Neural progenitor cell (in vitro differentiated cells): ENCODE measurements at regions not wholly inside any gene's neighbourhood (a gene's known extent, or its start where the extent isn't known, plus 50 kb on each side); places are given as distances from the start of the nearest gene placed in this dataset.

Experiments
- DNase-seq: peaks from one replicate; pipeline ENCODE4 v3.0.0-alpha.2; 2016; ENCODE audit warnings: low spot score
- H2AFZ ChIP-seq: fragments of 200-600 bp; sonication (generic); replicated peaks from 2 replicates; pipeline ENCODE4 v1.6.1; 2016; ENCODE audit warnings: antibody characterized with exemption
- H3F3A ChIP-seq: fragments of 200-600 bp; sonication (generic); 2 replicates; pipeline ENCODE4 v1.6.1; 2016; ENCODE audit warnings: antibody characterized with exemption, low read depth
- H3K27ac ChIP-seq: fragments of 200-600 bp; sonication (generic); 2 replicates; pipeline ENCODE4 v1.5.1; 2016; ENCODE audit warnings: mild to moderate bottlenecking
- H3K27me3 ChIP-seq: fragments of 200-600 bp; sonication (generic); 2 replicates; pipeline ENCODE4 v1.6.1; 2016; ENCODE audit warnings: mild to moderate bottlenecking, moderate library complexity
- H3K36me3 ChIP-seq: fragments of 200-600 bp; sonication (generic); 2 replicates; pipeline ENCODE4 v1.5.1; 2016
- H3K4me1 ChIP-seq: fragments of 200-600 bp; sonication (generic); 2 replicates; pipeline ENCODE4 v1.6.1; 2016; ENCODE audit warnings: mixed run types
- H3K4me2 ChIP-seq: fragments of 200-600 bp; sonication (generic); 2 replicates; pipeline ENCODE4 v1.6.1; 2016
- H3K4me3 ChIP-seq: fragments of 200-600 bp; sonication (generic); 2 replicates; pipeline ENCODE4 v1.5.1; 2016
- H3K79me2 ChIP-seq: fragments of 200-600 bp; sonication (generic); 2 replicates; pipeline ENCODE4 v1.6.1; 2016; ENCODE audit warnings: low read depth
- H3K9ac ChIP-seq: fragments of 200-600 bp; sonication (generic); 2 replicates; pipeline ENCODE4 v1.6.1; 2016
- H3K9me3 ChIP-seq: fragments of 200-600 bp; sonication (generic); 2 replicates; pipeline ENCODE4 v1.5.1; 2016; ENCODE audit warnings: low read depth
- H4K20me1 ChIP-seq: fragments of 200-600 bp; sonication (generic); 2 replicates; pipeline ENCODE4 v1.6.1; 2016; ENCODE audit warnings: low read depth
- H3K27ac Mint-ChIP-seq: 3 replicates; pipeline ENCODE4 v1.8.0; 2021; ENCODE audit warnings: mixed read lengths
- H3K27me3 Mint-ChIP-seq: 2 replicates; pipeline ENCODE4 v1.8.0; 2022; ENCODE audit warnings: low read depth, mild to moderate bottlenecking, inconsistent platforms, moderate library complexity, mixed read lengths; ENCODE audit not compliant: insufficient read depth
- H3K36me3 Mint-ChIP-seq: 3 replicates; pipeline ENCODE4 v1.8.0; 2021; ENCODE audit warnings: mixed read lengths
- H3K4me1 Mint-ChIP-seq: 3 replicates; pipeline ENCODE4 v1.8.0; 2021; ENCODE audit warnings: mixed read lengths
- H3K4me3 Mint-ChIP-seq: 3 replicates; pipeline ENCODE4 v1.8.0; 2021; ENCODE audit warnings: mild to moderate bottlenecking, moderate library complexity, mixed read lengths
- H3K9me3 Mint-ChIP-seq: 3 replicates; pipeline ENCODE4 v1.8.0; 2020; ENCODE audit warnings: mixed read lengths
- EZH2 ChIP-seq: fragments of 200-600 bp; sonication (generic); IDR thresholded peaks from 2 replicates; pipeline ENCODE4 v1.6.1; 2017; ENCODE audit warnings: antibody characterized with exemption, mild to moderate bottlenecking, moderate library complexity
- EZH2phosphoT487 ChIP-seq: fragments of 200-600 bp; sonication (generic); IDR thresholded peaks from 2 replicates; pipeline ENCODE4 v1.6.1; 2017; ENCODE audit warnings: antibody characterized with exemption
- TF ChIP-seq, protein P1 (sequence below): fragments of 200-600 bp; sonication (generic); IDR thresholded peaks from 2 replicates; pipeline ENCODE4 v1.5.1; 2017; ENCODE audit warnings: antibody characterized with exemption, mild to moderate bottlenecking

- Mint-ChIP-seq H3K4me3 (no peak overlapping the region), H3K9me3 (no peaks in the 10 kb centered on the region)
- H2AFZ ChIP-seq = no peak overlapping the region
These were observed 1170.7 kb upstream of the SLC39A10 start for GRCh38 chr2:194486326-194486725.

DNA sequence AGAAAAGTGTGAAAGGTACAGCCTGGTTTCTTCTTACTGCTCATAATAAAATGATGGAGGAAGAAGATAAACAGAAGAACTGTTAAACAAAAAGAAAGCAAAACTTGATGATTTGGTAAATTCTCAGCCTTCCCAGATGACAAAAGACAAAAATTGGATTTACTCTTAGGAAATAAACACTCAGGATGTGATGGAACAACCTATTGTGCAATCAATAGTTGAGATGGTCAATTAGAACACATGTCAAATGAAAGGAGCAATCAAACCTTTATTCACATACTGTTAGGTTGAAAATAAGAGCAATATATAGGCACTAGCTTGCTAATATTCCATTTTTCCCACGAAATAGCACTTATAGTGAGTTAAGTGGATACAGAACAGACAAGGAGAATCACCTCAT is 1174.0 kb upstream of the SLC39A10 start:
- H3K79me2 ChIP-seq = no peaks in the 10 kb centered on the region
- H3K27ac Mint-ChIP-seq = no peak overlapping the region

More at GRCh38 chr2:194486326-194486725, 1170.7 kb upstream of the SLC39A10 start:
- Histone ChIP-seq H3K79me2 (no peaks in the 10 kb centered on the region), H3K9ac (no peak overlapping the region), H3K4me1 (no peaks in the 10 kb centered on the region), H3K27me3 (no peaks in the 10 kb centered on the region), H3K4me2 (no peak overlapping the region), H3K4me3 (no peak overlapping the region), H3K27ac (no peak overlapping the region), H3K9me3 (no peaks in the 10 kb centered on the region), H4K20me1 (no peaks in the 10 kb centered on the region), H3K36me3 (no peaks in the 10 kb centered on the region), H3F3A (no peaks in the 10 kb centered on the region)
- no peak for DNase-seq
- TF ChIP-seq, protein P1, sequence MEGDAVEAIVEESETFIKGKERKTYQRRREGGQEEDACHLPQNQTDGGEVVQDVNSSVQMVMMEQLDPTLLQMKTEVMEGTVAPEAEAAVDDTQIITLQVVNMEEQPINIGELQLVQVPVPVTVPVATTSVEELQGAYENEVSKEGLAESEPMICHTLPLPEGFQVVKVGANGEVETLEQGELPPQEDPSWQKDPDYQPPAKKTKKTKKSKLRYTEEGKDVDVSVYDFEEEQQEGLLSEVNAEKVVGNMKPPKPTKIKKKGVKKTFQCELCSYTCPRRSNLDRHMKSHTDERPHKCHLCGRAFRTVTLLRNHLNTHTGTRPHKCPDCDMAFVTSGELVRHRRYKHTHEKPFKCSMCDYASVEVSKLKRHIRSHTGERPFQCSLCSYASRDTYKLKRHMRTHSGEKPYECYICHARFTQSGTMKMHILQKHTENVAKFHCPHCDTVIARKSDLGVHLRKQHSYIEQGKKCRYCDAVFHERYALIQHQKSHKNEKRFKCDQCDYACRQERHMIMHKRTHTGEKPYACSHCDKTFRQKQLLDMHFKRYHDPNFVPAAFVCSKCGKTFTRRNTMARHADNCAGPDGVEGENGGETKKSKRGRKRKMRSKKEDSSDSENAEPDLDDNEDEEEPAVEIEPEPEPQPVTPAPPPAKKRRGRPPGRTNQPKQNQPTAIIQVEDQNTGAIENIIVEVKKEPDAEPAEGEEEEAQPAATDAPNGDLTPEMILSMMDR = no peak
- no peak for TF ChIP-seq EZH2phosphoT487
- no peak for TF ChIP-seq EZH2
- H3K4me1 Mint-ChIP-seq = no peaks in the 10 kb centered on the region
- H3K27ac Mint-ChIP-seq = no peak overlapping the region
- H3K27me3 Mint-ChIP-seq = no peaks in the 10 kb centered on the region
- no peaks in the 10 kb centered on the region for H3K36me3 Mint-ChIP-seq

GRCh38 chr2:194465641-194466040 is 1191.4 kb upstream of the SLC39A10 start:
- no peak for TF ChIP-seq EZH2
- TF ChIP-seq, protein P1 = no peak
- no peak for TF ChIP-seq EZH2phosphoT487
- no peak overlapping the region for H3K9ac ChIP-seq
- no peak overlapping the region for H3K4me3 Mint-ChIP-seq
- no peak overlapping the region for H3K4me2 ChIP-seq
- no peaks in the 10 kb centered on the region for H3K4me1 ChIP-seq
- H3K9me3 ChIP-seq = no peaks in the 10 kb centered on the region
- no peak overlapping the region for H3K27ac ChIP-seq
- no peak overlapping the region for H3K27ac Mint-ChIP-seq
- H3K4me3 ChIP-seq = no peak overlapping the region
- H4K20me1 ChIP-seq = no peaks in the 10 kb centered on the region
- H2AFZ ChIP-seq = no peak overlapping the region
- H3K27me3 Mint-ChIP-seq = no peaks in the 10 kb centered on the region
- no peaks in the 10 kb centered on the region for H3K36me3 ChIP-seq
- no peaks in the 10 kb centered on the region for H3K27me3 ChIP-seq
- H3K79me2 ChIP-seq = no peaks in the 10 kb centered on the region
- H3K36me3 Mint-ChIP-seq = no peaks in the 10 kb centered on the region
- peaks cover 14% of the 10 kb centered on the region for H3F3A ChIP-seq
- DNase-seq = no peak
- no peaks in the 10 kb centered on the region for H3K9me3 Mint-ChIP-seq
- no peaks in the 10 kb centered on the region for H3K4me1 Mint-ChIP-seq

More for the DNA sequence above, 1174.0 kb upstream of the SLC39A10 start:
- Histone ChIP-seq H3K4me2 (no peak overlapping the region), H3K9ac (no peak overlapping the region), H3K27ac (no peak overlapping the region), H3K27me3 (no peaks in the 10 kb centered on the region), H3K4me1 (no peaks in the 10 kb centered on the region), H3F3A (no peaks in the 10 kb centered on the region), H2AFZ (no peak overlapping the region), H3K36me3 (no peaks in the 10 kb centered on the region), H3K4me3 (no peak overlapping the region), H4K20me1 (no peaks in the 10 kb centered on the region), H3K9me3 (no peaks in the 10 kb centered on the region)
- H3K9me3 Mint-ChIP-seq = no peaks in the 10 kb centered on the region
- no peaks in the 10 kb centered on the region for H3K36me3 Mint-ChIP-seq
- no peaks in the 10 kb centered on the region for H3K4me1 Mint-ChIP-seq
- TF ChIP-seq, protein P1 = no peak
- TF ChIP-seq EZH2phosphoT487 = no peak
- no peak for TF ChIP-seq EZH2
- no peaks in the 10 kb centered on the region for H3K27me3 Mint-ChIP-seq
- no peak overlapping the region for H3K4me3 Mint-ChIP-seq
- no peak for DNase-seq
